GM06990 (cell line): ENCODE measurements at regions not wholly inside any gene's neighbourhood (a gene's known extent, or its start where the extent isn't known, plus 50 kb on each side); places are given as distances from the start of the nearest gene placed in this dataset.

Source experiments
- DNase-seq: peaks from one replicate; pipeline ENCODE4 v3.0.0-alpha.2; 2011; ENCODE audit not compliant: insufficient read length; ENCODE audit errors: extremely low read depth
- H3K27me3 ChIP-seq: replicated peaks from 2 replicates; pipeline ENCODE4 v1.6.0; 2011; ENCODE audit warnings: low read length; ENCODE audit not compliant: control insufficient read depth, insufficient read depth
- H3K36me3 ChIP-seq: 2 replicates; pipeline ENCODE4 v1.5.1; 2011; ENCODE audit warnings: low read length; ENCODE audit not compliant: control insufficient read depth, insufficient read depth
- H3K4me3 ChIP-seq: replicated peaks from 2 replicates; pipeline ENCODE4 v1.5.1; 2011; ENCODE audit warnings: low read depth, mild to moderate bottlenecking, control low read depth, low read length
- CTCF ChIP-seq: IDR thresholded peaks from 2 replicates; pipeline ENCODE4 v1.5.1; 2011; ENCODE audit warnings: low read length, control low read depth, mild to moderate bottlenecking, inconsistent platforms; ENCODE audit not compliant: insufficient read depth, poor library complexity, severe bottlenecking

GRCh38 chr1:191284175-191284574 lies 806.5 kb upstream of the BRINP3 start:
- Histone ChIP-seq H3K4me3 (no peak overlapping the region), H3K27me3 (no peaks in the 10 kb centered on the region), H3K36me3 (no peaks in the 10 kb centered on the region)
- DNase-seq, result no peak
- no peak for TF ChIP-seq CTCF

GRCh38 chr1:191290441-191290840 lies 812.8 kb upstream of the BRINP3 start:
- H3K36me3 ChIP-seq, result no peaks in the 10 kb centered on the region
- H3K27me3 ChIP-seq, result no peaks in the 10 kb centered on the region
- H3K4me3 ChIP-seq, result no peak overlapping the region
- no peak for DNase-seq
- TF ChIP-seq CTCF, result no peak

DNA sequence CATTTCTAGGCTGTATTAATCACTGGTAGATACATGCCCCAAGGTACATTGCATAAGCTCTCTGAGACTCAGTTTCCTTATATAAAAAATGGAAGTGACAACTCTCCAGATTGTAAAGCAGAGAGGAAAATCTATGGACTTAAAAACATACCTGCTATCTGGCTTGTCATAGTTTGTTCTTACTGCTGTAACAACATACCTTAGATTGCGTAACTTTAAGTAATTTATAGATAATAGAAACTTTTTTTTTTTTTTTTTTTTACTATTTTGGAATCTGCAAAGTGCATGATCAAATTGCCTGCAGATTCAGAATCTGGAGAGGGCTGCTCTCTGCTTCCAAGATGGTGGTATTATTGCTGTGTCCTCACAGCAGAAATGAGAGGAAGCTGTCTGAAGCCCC lies 827.7 kb upstream of the BRINP3 start:
- no peaks in the 10 kb centered on the region for H3K27me3 ChIP-seq
- no peak for TF ChIP-seq CTCF
- no peak for DNase-seq
- no peaks in the 10 kb centered on the region for H3K36me3 ChIP-seq
- no peak overlapping the region for H3K4me3 ChIP-seq

DNA sequence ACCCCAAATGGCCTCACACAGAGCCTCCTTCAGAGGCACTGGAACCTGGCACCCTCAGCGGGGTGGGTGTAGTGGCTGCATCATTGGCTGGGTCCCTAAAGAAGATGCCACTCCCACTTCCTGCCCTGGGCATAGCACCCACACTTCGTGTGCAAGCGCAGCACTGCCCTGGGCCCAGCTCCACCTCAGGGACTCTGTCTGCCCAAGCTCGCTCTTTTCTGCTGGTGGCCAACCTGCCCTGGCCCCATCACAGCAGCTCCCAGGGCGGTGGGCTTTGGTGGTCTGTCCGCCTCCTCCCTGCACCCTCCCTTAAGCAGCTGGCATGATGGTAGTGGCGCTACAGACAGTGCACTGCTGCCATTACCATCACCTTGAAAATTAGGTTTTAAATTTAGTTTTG lies 829.3 kb upstream of the BRINP3 start:
- Histone ChIP-seq H3K4me3 (no peak overlapping the region), H3K27me3 (no peaks in the 10 kb centered on the region), H3K36me3 (no peaks in the 10 kb centered on the region)
- TF ChIP-seq CTCF, result no peak
- DNase-seq, result no peak

DNA sequence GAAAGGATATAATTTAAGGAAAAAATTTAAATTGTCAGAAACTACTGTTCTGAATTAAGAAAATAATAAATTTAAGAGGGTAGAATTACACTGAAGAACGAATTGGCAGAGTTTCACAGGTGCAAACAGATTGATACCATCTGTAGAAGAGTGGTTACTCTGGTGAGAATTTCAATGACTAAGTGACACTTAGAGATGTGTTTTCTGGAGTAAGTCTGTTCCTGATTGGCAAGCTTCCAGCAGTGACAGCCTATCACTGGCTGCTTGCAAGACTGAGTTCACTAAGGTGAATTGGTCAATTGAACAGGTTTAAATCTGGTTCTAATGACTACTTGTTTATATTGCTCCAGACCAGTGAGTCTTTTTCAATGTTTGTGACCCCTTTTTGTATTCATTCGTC lies 838.2 kb upstream of the RGS18 start:
- DNase-seq, result no peak
- TF ChIP-seq CTCF, result no peak
- Histone ChIP-seq H3K36me3 (no peaks in the 10 kb centered on the region), H3K27me3 (no peaks in the 10 kb centered on the region), H3K4me3 (no peak overlapping the region)

GRCh38 chr1:191327868-191328267 lies 830.4 kb upstream of the RGS18 start:
- Histone ChIP-seq H3K27me3 (no peaks in the 10 kb centered on the region), H3K36me3 (no peaks in the 10 kb centered on the region), H3K4me3 (no peak overlapping the region)
- TF ChIP-seq CTCF, result no peak
- no peak for DNase-seq
